Mucosa of descending colon (tissue), 3 donors: ENCODE measurements at regions not wholly inside any gene's neighbourhood (a gene's known extent, or its start where the extent isn't known, plus 50 kb on each side); places are given as distances from the start of the nearest gene placed in this dataset.
A peak's percentile ranks its signal among the peaks of the same experiment; 100 is the strongest.

Experiments
- ATAC-seq: fragments of 200-7000 bp; cut with Tn5 transposase; one replicate; pipeline ENCODE4 v1.9.1; 2020; ENCODE audit warnings: mild to moderate bottlenecking, moderate library complexity
- DNase-seq, 3 donors: peaks; one replicate each; pipeline ENCODE4 v3.0.0-alpha.2; 2020
- H3K36me3 ChIP-seq: fragments of 200-600 bp; one replicate; pipeline ENCODE4 v1.8.0; 2021; ENCODE audit warnings: low read depth, mild to moderate bottlenecking
- H3K4me1 ChIP-seq: fragments of 200-600 bp; one replicate; pipeline ENCODE4 v1.8.0; 2021; ENCODE audit warnings: low read depth, mild to moderate bottlenecking
- H3K4me3 ChIP-seq: fragments of 200-600 bp; one replicate; pipeline ENCODE4 v1.8.0; 2021; ENCODE audit warnings: mild to moderate bottlenecking
- H3K9me3 ChIP-seq: fragments of 200-600 bp; one replicate; pipeline ENCODE4 v1.8.0; 2021; ENCODE audit warnings: mild to moderate bottlenecking
- intact Hi-C, 2 donors: fragments of 100-400 bp; cut with DNase I in 1 of 2; cut with micrococcal nuclease in 1 of 2; formaldehyde crosslinking; loops; one replicate each; pipeline versions ENCODE4 v1.11.0 to v1.11.1; 2022; cut with DNase I, micrococcal nuclease
- TF ChIP-seq, protein P1 (sequence below): fragments of 200-600 bp; IDR thresholded peaks from one replicate; pipeline ENCODE4 v1.8.0; 2022; ENCODE audit warnings: antibody characterized with exemption, mild to moderate bottlenecking
- donor health status: DM: no; HTN: no; CAD: no; lungs with moderate emphysema.
- donor health status: DM: no; HTN: no; CAD: no.
- donor health status: DM: no; HTN: yes; CAD: no.

DNA sequence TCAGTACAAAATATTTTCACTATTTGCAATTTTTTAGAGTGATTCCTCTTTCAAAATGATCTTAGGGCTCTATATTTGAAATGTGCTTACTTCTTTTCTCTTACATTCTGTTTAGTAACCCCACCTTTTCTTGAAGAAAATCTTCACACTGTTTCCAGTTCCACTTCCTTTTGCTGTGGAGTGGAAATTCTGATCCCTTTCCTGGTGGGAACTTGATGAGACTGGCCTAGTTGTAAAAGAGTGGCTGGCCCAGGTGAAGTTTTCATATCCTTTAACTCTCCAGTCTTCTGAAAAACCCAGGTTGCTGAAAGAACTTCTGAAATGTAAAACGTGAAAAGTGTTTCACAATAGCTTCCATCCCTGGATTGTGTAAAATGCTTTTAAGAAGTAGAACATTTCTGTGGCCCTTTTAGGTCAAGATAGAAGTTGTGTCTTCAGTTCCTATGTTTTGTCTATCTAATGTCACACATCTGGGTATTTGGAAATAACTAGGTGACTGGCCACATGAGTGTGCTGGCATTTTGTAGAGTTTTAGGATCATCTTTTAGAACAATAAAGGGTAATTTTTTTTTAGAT is 84.8 kb upstream of the LRIG1 start:
- Histone ChIP-seq H3K4me3 (no peak overlapping the region), H3K36me3 (no peaks in the 10 kb centered on the region), H3K4me1 (peaks cover 5% of the 10 kb centered on the region), H3K9me3 (no peaks in the 10 kb centered on the region)
- TF ChIP-seq, protein P1, sequence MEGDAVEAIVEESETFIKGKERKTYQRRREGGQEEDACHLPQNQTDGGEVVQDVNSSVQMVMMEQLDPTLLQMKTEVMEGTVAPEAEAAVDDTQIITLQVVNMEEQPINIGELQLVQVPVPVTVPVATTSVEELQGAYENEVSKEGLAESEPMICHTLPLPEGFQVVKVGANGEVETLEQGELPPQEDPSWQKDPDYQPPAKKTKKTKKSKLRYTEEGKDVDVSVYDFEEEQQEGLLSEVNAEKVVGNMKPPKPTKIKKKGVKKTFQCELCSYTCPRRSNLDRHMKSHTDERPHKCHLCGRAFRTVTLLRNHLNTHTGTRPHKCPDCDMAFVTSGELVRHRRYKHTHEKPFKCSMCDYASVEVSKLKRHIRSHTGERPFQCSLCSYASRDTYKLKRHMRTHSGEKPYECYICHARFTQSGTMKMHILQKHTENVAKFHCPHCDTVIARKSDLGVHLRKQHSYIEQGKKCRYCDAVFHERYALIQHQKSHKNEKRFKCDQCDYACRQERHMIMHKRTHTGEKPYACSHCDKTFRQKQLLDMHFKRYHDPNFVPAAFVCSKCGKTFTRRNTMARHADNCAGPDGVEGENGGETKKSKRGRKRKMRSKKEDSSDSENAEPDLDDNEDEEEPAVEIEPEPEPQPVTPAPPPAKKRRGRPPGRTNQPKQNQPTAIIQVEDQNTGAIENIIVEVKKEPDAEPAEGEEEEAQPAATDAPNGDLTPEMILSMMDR: no peak
- intact Hi-C loops: no loop called here
- ATAC-seq (no peak), DNase-seq (no peak)

DNA sequence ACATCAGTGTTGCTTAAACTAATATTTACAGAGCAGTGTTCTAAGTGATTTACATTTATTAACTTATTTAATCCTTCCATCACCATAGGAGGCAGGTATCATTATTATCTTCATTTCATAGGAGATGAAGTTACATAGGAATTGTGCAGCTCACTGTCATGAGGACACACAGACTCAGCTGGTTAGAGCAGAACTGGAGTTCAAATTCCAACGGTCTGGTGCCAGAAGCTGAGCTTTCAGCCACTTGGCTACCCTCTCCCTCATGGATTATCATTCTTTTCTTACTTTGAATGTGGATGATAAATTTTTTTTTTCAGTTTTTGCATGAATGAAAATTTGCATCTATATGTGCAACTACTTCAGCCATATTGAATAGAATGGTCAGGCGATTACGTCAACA is 86.0 kb upstream of the LRIG1 start:
- Histone ChIP-seq H3K36me3 (no peaks in the 10 kb centered on the region), H3K4me3 (no peak overlapping the region), H3K9me3 (no peaks in the 10 kb centered on the region), H3K4me1 (no peaks in the 10 kb centered on the region)
- TF ChIP-seq, protein P1: no peak
- DNase-seq (no peak), ATAC-seq (no peak)
- intact Hi-C loops: no loop called here

GRCh38 chr3:66588340-66588847 is 87.6 kb upstream of the LRIG1 start:
- Histone ChIP-seq H3K4me3 (no peak overlapping the region), H3K9me3 (no peaks in the 10 kb centered on the region), H3K4me1 (no peaks in the 10 kb centered on the region), H3K36me3 (no peaks in the 10 kb centered on the region)
- peak; percentile 56 for ATAC-seq
- no peak for DNase-seq
- intact Hi-C loops: no loop called here
- TF ChIP-seq, protein P1: no peak

- H3K4me1 ChIP-seq: no peaks in the 10 kb centered on the region
- no peak overlapping the region for H3K4me3 ChIP-seq
- H3K9me3 ChIP-seq: no peaks in the 10 kb centered on the region
- DNase-seq (no peak), ATAC-seq (no peak)
- H3K36me3 ChIP-seq: no peaks in the 10 kb centered on the region
- TF ChIP-seq, protein P1: no peak
- intact Hi-C loops: no loop called here
These were observed 91.4 kb upstream of the LRIG1 start for GRCh38 chr3:66592016-66592761.

GRCh38 chr3:66592927-66593625 is 92.3 kb upstream of the LRIG1 start:
- intact Hi-C loops: no loop called here
- no peak overlapping the region for H3K4me3 ChIP-seq
- no peaks in the 10 kb centered on the region for H3K4me1 ChIP-seq
- TF ChIP-seq, protein P1: no peak
- DNase-seq (no peak), ATAC-seq (no peak)
- H3K9me3 ChIP-seq: no peaks in the 10 kb centered on the region
- no peaks in the 10 kb centered on the region for H3K36me3 ChIP-seq
